ENCODE measurements at regions not wholly inside any gene's neighbourhood (a gene's known extent, or its start where the extent isn't known, plus 50 kb on each side); places are given as distances from the start of the nearest gene placed in this dataset.

DNA sequence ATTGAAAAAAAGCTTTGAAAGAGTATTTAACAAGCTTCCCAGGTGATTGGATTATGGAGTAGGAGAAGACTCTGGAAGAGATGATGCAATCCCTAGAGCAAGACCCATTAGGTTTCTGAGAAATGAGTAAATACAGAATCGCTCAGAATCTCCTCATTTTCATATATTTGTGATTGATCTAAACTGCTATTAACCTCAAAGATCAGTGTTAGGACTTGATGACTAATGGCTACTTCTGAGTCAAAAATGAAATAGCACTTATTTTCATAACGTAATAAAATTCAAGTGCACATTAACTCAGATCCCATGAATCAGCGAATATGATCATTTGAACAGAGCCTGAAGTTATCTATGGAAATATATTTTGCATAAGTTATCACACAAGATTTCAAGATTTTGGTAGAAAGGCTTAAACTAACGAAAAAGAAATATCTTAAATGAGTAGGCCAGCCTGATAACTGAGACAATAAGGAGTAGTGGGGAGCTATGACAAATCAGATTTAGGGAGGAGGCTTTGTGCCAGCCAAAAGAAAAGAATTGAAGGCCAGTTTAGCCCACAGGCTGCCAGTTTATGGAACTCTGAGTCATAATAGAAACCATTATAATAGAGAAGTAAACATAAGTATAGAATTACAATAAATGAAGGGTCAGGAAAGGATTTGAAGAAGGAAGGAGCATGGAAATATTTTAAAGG, 106.7 kb upstream of the OSMR start:
- in situ Hi-C loops (cut with MboI; ENCODE audit: low pct_unique_long_range_greater_than_20kb, low sequenced_read_pairs): no loop called here
- DNase-seq: no peak

DNA sequence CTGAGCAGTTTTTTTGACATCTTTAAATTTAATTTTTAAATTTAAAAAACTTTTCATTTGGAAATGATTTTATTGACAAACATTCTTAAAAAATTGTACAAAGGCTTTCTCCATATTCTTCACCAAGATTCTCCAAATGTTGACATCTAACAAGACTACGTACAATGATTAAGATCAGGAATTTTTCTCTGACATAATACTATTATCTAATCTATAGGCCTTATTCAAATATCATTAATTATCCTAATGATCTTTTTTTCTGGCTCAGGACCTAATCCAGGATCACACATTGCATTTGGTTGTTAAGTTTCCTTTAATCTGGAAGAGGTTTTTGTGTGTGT, 106.1 kb upstream of the OSMR start:
- in situ Hi-C loops (cut with MboI; ENCODE audit: low pct_unique_long_range_greater_than_20kb, low sequenced_read_pairs): no loop called here
- DNase-seq: no peak

DNA sequence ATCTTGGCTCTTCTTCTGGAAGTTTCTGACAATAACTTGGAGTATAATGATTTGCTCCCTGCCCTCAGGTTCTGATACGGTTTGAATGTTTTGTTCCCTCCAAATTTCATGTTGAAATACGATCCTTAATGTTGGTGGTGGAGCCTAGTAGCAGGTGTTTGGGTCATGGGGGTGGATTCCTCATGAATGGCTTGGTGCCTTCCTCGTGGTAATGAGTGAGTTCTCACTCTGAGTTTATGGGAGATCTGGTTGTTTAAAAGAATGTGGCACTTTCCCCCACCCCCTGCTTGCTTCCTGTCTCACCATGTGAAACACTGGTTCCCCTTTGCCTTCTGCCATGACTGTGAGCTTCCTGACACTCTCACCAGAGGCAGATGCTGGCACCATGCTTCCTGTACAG, 103.0 kb upstream of the OSMR start:
- in situ Hi-C loops (cut with MboI; ENCODE audit: low pct_unique_long_range_greater_than_20kb, low sequenced_read_pairs): no loop called here
- DNase-seq: no peak

DNA sequence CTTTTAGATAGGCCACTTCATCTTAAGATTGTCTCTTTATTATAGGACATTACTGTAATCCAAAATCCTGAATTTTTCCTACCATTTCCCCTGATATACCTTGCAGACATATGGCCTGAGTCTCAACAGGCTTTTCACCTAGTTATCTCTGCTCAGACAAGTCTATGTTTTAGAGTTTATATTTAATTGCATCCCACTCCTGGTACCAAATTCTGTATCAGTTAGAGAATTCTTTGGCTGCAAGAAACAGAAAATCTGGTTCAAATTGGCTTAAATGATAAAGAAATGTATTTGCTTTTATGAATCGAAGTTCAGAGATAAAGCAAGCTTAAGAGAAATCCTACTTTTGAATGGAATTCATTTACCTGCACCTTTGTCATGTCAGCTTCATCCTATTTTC, 102.2 kb upstream of the OSMR start:
- in situ Hi-C loops (cut with MboI; ENCODE audit: low pct_unique_long_range_greater_than_20kb, low sequenced_read_pairs): no loop called here
- DNase-seq: no peak

DNA sequence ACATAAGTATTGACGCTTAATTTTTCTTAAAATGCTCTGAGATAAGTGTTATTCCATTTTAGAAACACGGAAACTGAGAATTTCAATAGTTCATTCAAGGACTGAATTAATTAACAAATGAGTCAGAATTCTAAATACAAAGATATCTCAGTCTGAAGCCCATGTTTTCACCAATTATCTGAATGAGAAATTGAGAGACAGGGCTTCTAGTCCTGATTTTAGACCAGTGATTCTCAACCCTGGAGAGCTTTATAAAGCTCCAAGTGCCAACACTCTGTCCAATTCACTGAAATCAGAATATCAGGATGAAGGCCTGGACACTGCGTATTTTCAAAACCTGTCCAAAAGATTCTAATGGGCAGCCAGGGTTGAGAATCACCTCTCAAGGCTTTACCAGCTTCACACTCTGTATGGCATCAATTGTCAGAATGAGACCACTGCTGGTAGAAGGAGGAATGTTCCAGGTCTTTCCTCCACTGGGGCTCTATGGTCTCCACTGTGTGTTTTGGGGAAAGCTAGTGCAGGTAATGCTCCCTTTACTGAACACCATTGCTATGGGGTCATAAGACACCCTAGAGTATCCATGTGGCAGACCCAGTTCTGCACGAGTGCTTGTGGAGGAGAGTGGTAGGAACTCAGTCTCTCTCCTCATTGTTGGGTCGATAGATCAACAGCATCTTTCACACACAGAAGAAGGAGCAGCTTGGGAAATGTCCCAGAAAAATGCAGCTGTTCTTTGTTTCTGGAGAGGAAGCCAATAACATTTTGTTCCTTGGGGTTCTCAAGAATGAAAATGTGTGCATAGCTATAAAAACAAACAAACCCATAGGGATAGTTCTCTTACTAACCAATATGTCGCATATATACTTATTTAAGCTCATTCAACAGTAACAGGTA, 99.7 kb upstream of the OSMR start:
- in situ Hi-C loops (cut with MboI; ENCODE audit: low pct_unique_long_range_greater_than_20kb, low sequenced_read_pairs): no loop called here
- no peak for DNase-seq

DNA sequence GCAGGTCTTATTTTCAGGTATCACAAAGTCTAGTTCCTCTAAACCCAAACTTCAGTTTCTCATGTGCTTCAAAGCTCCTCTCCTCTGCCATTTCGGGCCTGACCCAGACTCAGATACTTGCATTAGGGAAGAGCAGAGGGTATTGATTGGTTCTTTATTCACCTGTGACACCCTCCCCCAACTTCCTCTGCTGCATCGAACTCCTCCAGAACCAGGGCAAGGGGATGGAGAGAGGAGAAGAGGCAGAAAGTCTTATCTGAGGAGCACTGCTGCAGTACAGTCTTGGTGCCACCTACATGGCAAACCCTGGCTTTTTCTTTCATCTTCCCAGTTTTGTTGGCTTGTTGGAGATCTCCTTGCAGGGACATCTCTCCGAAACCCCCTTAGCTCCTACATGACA, 96.0 kb upstream of the OSMR start:
- no peak for DNase-seq
- in situ Hi-C loops (cut with MboI; ENCODE audit: low pct_unique_long_range_greater_than_20kb, low sequenced_read_pairs): no loop called here

DNA sequence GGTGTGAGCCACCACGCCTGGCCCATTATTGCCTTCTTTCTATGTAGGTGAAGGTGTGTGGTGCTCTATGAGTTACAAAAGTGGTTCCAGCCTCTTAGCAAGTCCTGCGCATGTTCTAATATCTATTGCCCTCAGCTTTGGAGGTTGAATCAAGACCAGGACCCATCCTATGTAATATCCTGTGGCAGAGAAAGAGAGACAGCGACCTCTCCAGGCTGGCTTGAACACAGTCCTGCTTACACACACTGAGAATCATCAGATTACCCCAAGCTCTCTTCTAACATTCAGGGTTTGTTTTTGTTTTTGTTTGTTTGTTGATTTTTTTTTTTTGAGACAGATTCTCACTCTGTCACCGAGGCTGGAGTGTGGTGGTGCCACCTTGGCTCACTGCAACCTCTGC, 94.7 kb upstream of the OSMR start:
- DNase-seq: no peak
- in situ Hi-C loops (cut with MboI; ENCODE audit: low pct_unique_long_range_greater_than_20kb, low sequenced_read_pairs): no loop called here

DNA sequence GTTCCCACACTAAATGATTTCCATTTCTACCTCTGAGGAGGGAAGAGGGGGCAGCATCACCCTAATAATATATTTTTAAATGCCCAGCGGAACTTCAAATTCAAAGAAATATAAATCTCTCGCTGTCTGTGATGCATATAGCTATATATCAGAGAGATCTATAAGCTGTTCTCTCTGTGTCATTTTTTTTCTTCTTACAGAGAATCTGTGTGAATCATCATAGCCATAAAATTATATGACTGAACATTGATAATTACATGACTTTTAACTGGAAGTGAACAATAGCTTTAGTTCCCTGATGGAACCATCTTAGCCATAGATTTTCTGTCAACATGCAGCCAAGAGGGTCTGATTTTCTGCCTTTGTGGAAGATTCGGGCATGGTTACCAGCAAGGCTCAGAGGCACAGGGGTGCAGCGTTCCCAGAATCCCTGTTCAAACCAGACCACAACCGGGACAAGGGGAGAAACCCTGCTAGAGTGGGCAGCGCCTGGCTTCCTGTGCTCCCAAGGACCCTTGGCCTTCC, 93.7 kb upstream of the OSMR start:
- in situ Hi-C loops (cut with MboI; ENCODE audit: low pct_unique_long_range_greater_than_20kb, low sequenced_read_pairs): no loop called here
- no peak for DNase-seq

DNA sequence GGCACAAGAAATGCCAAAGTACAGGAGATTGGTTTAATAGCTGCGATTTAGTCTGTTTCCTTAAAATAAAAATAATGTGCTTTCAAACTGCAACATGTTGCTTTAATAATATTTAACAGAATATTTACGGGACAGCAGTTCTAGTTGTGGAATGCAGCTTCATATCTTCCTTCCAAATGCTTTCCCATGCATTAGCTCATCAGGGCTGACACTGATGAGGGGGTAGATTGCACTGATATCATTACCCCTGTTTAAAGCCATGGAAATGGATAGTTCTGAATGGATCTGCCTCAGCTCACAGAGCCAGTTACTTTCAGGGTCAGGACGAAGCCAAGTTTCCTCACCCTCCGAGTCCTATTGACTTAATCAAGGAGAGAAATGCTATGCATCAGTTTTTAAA, 93.2 kb upstream of the OSMR start:
- in situ Hi-C loops (cut with MboI; ENCODE audit: low pct_unique_long_range_greater_than_20kb, low sequenced_read_pairs): no loop called here
- DNase-seq: no peak

DNA sequence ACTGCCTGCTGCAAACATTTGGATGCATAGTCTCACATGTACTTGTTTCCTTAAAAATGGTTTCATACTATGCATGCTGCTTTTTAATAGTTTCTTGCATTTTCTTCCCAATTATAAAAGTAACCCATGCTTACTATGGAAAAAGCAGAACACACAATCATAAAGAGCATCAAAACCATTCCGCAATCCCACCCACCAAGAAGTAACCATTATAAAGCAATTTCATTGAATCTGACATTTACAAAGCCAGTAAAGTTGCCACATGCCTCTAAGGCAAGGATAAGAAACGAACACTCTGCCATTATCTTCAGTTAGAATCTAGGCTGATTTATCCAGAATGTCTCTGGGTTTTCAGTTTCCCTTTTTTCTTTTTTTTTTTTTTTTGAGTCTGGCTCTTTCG, 92.7 kb upstream of the OSMR start:
- in situ Hi-C loops (cut with MboI; ENCODE audit: low pct_unique_long_range_greater_than_20kb, low sequenced_read_pairs): no loop called here
- no peak for DNase-seq

DNA sequence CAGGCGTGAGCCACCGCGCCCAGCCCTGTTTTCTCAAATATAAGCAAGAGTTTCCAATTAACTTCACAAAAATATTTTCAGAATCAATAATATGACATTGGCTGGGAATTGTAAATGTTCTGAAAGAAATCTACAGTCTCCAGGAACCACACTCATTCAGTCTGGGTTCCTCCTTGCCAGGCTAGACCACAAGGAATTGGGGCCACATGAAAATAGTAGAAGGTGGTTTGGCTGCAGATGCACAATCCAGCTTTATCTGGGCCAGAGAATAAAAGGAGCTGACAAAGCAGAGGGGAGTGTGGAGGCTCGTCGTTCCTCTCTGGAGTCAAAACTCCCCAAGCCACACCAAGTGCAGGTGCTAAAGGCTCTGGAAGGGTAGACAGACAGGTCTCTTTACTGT, 92.0 kb upstream of the OSMR start:
- in situ Hi-C loops (cut with MboI; ENCODE audit: low pct_unique_long_range_greater_than_20kb, low sequenced_read_pairs): no loop called here
- no peak for DNase-seq

DNA sequence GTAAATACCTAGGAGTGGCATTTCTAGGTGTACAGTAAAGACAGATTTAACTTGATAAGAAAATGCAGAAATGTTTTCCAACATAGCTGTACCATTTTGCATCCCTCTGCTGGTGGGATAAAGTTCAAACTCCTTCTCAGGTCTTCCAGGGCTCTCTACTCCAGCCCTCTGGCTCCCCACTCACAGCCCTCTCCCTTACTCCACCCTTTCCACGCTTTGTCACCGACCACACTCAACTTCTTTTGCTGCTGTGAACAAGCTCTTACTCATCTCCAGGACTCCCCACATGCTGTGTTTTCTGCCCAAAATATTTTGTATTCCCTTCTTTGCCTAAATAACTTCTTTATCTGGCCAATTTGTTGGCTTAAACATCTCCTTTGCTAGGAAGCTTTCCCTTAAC, 90.6 kb upstream of the OSMR start:
- in situ Hi-C loops (cut with MboI; ENCODE audit: low pct_unique_long_range_greater_than_20kb, low sequenced_read_pairs): no loop called here
- no peak for DNase-seq

DNA sequence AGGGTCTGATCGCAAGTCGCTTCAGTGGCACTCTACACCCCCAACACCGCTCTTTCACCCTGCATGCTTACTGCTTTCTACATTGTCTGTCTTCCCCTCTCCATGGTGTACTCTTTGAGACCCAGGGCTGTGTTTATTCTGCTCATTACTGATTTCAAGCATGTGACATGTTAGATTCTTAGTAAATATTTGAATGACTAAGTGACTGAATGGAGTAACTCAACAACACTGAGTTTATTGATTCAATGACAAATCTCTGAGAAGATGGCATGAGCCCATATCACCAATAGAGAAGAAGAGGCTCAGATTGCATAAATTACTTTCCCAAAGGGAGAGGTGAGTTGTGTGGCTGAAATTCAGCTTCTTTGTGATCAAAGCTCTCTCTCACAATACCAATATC, 89.7 kb upstream of the OSMR start:
- in situ Hi-C loops (cut with MboI; ENCODE audit: low pct_unique_long_range_greater_than_20kb, low sequenced_read_pairs): no loop called here
- no peak for DNase-seq

DNA sequence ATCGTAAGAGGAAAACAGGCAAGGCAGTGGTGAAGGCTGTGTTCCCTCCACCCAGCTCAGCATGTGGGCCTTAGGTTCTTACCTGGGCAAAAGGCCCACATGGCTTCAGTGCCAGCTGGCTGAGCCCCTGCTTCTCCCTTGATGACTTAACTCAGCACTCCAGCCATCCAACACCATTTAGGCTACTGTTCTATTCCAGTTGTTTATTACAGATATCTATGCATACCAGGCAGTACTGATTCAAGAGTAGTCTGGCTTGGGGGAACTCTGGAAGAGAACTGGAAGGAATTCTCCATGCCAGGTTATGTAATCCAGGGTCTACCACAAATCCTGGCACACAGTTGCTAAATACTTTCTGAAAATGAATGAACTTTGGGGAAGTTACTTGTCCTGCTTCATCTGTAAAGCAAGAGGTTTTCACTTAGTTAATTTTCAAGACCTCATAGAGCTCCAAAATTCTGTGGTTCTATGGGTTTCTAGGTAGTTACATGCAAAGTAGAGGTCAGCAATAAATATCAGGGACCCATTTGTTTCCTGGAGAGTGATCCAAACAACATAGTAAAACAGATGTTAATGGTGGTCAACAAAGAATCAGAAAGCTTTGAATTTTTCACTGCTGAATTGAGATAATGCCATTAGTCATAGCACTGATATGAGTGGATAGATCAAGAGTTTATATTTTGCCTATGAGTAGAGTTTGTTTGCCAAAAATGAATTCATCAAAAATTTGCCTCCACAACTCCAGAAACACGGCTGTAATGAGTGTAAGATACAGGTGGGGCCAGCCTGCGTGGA, 88.2 kb upstream of the OSMR start:
- DNase-seq: no peak
- in situ Hi-C loops (cut with MboI; ENCODE audit: low pct_unique_long_range_greater_than_20kb, low sequenced_read_pairs): no loop called here

DNA sequence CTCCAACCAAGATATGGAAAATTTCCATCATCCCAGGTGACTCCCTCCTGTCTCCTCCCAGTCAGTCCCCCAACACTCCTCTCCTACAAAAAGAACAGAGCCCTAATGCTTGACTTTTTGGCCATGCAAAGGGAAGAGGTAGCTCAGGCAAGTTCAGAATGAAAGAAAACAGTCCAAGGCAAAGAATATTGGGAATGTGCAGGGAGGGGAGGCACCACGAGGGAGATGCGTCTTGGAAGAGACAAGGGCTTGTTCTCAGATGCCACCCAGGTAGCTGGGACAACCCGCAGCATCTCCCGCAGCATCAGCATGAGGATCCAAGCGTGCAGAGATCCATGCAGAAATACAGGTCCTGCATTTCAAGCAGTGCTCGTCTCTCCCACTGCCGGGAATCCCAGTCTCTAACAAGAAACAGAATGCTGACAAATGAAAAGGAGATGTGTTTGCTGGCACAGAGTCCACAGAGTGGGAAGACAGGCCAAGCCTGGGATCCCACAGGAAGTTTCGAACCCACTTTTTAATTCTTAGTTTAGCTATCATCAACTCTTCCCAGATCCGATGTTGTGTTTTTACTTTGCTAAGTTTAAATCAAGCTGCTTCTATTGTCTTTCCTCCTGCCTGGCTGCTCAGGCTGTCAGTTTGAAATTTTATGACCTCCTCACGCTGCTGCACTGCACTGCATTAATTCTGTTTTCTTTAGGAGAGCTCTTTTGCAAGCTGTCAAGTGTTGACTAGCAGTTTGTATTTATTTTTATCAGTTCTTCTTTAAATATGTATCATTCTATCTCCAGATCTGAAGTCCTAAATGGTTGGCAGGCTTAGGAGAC, 86.8 kb upstream of the OSMR start:
- in situ Hi-C loops (cut with MboI; ENCODE audit: low pct_unique_long_range_greater_than_20kb, low sequenced_read_pairs): no loop called here
- DNase-seq: no peak

DNA sequence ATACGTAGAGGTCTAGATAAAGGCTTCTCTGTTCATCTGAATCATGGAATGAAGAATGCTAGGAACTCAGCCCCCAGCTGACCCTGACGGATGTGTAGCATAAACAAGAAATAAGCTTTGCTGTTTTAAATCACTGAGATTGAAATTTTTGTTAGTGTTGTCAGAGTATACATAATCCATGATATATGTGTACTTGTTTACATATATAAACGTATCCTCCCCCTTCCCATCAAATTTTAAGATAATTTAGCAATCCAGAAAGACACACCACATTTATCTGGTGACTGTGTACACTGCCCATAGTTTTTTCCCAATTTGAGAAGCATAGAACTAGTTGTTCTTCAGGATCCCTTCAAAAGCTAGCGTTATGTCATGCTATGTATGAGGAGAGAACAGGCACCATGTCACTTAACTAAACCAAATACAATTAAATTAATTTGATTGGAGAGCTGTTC, 80.8 kb upstream of the OSMR start:
- no peak for DNase-seq
- in situ Hi-C loops (cut with MboI; ENCODE audit: low pct_unique_long_range_greater_than_20kb, low sequenced_read_pairs): no loop called here

DNA sequence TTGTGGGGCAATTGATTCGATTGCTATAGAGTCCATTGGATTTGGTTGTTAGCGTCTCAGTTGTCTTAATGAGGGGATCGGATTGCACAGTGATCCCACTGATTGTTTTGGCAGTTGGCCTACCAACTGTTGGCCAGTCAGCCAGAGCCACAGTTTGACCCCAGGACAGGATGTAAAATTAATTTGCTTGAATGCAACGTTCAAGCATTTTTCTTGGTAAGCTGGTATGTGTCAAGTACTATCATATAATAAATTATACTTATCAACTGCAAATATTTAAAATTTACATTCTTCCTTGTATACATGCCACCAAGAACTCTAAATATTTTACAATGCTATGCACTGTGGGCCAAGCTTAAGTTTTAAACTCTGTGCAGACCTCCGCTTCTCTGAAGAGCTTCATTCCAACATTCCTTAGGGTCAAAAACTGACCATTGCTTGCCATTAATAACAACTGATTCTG, 80.4 kb upstream of the OSMR start:
- in situ Hi-C loops (cut with MboI; ENCODE audit: low pct_unique_long_range_greater_than_20kb, low sequenced_read_pairs): no loop called here
- DNase-seq: no peak

DNA sequence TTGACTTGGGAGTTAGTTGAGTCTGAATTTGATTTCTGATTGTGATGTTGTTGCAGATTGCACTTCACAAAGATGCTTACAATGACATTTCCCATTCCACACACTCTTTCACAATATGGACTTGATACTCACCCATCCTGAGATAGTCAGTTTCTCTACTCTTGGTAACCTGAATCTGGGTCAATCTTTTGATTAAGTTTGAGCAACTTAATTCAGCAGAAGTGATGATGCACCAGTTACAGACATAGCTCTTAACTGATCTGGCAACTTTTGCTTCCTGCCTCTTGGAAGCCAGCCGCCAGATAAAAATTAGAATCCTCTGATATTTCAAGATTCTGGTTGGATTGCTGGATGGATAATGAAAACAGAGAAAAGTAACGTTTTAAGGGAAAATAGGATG, 79.7 kb upstream of the OSMR start:
- in situ Hi-C loops (cut with MboI; ENCODE audit: low pct_unique_long_range_greater_than_20kb, low sequenced_read_pairs): no loop called here
- no peak for DNase-seq
